Ammon's horn (tissue), 1 donor: ENCODE measurements at regions not wholly inside any gene's neighbourhood (a gene's known extent, or its start where the extent isn't known, plus 50 kb on each side); places are given as distances from the start of the nearest gene placed in this dataset.

ENCODE experiments used
- DNase-seq: peaks from one replicate; pipeline ENCODE4 v3.0.0-alpha.2; 2016; ENCODE audit warnings: low spot score

DNA sequence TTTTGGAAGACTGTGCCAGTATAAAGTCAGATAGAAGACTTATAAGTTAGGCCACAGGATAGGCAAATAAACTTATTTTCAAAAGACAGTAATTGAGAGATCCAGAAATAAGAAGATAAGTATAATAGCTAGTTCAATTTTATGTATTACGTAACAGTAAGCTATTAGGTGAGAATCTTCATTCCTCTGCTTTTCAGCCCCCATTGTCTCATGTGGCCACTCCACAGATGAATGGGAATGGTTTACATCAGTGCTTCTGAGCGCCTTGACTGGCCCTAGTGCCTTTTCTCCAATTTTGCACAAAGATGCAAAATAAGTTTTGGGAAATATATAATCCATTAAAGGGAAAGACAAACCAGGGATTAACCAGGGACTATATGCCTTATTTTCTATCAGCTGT lies 550.5 kb downstream of the MMUT start:
- DNase-seq = no peak

DNA sequence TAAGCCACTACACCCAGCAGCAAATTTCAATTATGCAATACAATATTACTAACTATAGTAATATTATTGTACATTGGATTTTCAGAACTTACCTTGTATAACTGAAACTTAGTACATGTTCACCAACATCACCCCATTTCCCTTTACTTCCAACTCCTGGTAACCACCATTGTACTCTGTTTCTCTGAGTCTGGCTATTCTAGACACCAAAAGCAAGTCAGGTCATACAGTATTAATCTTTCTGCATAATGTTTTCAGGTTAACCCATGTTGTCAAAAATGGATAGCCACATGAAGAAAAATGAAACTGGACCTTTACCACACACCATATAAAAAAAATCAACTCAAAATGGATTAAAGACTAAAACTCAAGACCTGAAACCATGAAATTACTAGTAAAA lies 558.2 kb downstream of the MMUT start:
- DNase-seq = no peak

DNA sequence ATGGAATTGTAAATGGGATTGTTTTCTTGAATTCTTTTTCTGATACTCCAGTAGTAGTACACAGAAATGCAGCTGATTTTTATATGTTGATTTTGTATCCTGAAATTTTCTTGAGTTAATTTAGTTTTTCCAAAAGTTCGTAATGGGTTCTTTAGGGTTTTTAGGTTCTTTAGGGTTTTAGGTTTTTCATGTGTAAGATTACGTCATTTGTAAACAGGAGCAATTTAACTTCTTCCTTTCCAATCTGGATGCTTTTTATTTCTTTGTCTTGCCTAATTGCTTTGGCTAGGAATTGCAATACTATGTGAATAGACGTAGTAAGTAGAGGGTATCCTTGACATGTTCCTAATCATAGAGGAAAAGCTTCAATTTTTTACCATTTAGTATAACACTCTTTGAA lies 568.6 kb downstream of the MMUT start:
- no peak for DNase-seq

DNA sequence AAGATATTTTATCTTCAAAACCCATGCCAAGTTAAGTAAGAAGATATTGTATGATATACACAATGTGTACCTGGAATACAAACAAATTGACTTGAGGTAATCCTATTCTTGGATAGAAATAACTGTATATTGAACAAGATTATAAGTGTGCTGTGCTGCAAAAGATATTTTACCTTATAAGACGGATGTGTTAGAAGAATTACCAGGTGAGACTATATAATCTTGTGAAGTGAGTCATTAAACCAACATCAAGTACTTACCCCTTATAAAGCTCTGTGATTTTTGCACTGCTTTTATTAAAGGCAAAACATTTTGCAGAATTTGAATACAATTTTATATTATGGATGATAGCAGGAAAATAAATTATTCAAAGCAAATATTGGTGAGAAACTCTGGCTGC lies 570.0 kb downstream of the MMUT start:
- DNase-seq = no peak

DNA sequence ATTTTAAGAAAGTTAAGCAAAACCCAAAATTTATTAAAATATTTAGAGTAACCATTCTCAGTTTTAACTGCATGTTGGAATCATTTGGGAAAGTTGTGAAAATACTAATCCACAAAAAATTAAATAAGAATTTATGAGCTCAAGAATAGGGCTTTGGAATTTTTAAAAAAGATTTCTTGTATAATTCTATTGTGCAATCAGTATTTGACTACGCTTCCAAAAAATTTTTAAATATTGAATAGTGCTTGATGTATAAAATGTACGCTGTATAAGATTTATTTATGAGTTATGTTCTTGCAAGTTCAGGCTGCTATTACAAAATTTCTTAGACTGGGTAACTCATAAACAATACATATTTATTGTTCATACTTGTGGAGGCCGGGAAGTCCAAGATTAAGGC lies 571.7 kb downstream of the MMUT start:
- DNase-seq = no peak

DNA sequence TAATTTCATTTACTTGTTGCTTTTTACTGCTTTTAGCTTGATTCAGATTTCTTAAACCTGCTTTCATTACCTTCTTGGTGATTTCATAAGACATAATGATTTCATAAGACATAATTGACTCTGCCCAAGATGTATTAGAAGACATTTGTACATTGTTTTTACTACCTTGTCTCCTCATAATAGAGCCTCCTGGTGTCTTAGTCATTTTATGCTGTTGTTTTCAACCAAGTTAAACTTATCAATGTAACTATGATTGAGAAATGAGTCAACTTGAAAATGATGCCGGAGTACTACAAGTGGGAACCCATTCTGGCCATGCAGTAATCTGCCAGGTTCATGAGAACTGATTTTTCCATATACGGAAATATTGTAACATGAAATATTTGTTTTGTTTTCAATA lies 573.6 kb downstream of the MMUT start:
- DNase-seq = no peak

DNA sequence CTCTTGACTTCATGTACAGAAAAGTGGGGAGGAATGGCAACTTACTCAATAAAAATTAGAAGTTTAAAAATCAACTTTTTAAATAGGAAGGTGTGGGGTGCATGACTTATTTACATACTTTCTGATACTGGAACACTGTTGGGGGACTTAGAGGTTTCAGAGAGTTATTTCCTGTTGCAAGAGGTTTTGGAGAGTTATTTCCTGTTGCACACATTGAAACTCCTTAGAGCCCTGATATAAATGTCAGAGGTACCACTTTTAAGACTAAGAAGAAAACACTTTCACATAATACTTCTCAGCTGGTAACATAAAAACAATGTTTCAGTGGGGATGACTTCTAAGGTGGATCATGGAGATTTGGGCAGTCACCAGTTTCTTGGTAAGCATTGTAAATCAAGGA lies 579.9 kb downstream of the MMUT start:
- DNase-seq = no peak

DNA sequence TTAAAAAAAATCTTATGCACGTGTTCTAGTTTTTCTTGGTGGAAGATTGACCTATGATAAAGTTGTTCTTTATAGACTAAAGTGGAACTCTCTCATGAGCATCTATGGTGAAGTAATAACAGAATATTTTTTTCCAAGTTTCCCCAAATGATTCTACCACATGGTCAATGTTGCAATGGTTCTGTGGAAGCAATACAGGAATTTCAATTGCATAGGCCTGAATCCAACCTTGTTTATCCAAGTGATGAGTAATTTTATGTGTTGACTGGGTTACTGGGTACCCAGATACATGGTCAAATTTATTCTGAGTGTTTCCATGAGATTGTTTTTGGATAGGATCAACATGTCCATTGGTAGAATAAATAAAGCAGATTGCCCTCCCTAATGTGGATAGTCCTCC lies 581.5 kb downstream of the MMUT start:
- DNase-seq = no peak

DNA sequence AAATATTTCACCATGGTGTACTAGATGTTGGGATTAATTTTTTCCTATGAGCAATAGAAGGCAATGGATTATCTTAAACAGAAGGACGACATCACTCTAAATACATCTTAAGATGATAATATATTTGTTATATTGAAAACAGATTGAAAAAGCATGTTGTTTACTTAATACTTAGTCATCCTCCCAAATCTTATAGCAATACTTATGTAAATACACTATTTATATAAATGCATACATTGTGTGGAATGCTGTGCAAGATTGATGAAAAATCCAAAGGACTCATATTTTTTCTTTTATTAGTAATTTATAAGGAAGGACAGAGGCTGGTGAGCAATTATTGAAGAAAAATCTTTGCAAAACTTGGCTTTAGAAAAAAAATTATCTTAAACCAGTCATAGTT lies 593.5 kb downstream of the MMUT start:
- DNase-seq = no peak

DNA sequence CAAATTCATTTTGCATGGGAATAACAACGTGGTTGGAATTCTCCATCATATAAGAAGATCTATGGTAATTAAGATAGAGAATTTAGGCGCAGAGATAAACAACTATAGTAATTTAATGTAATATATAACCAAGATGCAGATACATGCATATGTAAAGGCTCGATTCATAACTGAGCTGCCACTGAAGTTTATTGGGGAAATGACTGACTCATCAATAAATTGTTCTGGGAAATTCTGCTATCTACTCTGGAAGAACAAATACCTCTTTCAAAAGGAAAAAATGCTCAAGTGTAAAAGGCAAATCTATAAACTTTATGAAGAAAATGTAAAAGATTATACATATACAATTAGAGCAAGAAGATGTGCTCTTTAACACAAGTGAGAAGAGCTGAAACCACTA lies 596.4 kb downstream of the MMUT start:
- no peak for DNase-seq

DNA sequence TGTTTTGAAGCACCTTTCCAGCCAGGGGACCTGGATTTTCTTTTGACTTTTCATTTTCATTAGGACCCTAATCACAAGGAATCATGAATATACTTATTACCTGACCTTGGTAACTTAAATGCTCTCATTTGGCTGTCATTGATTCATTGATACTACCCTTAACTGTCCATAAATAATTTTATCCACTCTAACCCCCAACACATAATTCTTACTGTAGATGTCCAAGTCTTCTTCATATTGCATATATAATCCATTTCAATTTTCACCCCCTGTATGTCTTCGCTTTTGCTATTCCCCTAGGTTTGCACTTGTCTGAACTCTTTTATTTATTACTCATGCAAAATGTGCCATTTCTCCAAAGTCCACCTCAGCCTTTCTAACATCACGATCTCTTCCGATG lies 602.9 kb downstream of the MMUT start:
- no peak for DNase-seq

DNA sequence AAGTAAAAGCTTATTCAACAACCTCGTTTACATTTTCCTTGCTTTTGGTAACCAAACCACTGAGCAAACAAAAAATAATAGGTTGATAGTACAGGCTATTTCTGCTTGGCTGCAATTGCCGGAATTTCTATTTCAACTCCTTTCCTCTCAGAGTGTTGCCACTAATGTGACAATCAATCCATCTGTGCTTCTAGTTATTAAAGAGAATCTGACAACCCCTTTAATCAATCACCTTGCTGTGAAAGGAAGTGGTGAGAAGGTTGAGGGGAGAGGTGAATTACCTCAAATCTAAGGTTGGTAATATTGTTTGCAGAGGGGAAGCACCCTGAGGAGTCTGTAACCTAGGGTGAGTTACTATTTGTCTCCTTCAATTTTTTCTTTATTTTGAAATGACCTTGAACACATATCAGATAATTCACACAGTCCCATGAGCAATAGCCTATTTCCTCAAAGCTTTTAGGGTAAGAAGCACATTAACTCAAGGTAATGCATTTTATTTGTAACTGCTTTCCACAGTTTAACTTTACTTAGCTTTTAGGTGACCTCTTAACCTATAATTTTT lies 603.4 kb downstream of the MMUT start:
- DNase-seq = no peak

DNA sequence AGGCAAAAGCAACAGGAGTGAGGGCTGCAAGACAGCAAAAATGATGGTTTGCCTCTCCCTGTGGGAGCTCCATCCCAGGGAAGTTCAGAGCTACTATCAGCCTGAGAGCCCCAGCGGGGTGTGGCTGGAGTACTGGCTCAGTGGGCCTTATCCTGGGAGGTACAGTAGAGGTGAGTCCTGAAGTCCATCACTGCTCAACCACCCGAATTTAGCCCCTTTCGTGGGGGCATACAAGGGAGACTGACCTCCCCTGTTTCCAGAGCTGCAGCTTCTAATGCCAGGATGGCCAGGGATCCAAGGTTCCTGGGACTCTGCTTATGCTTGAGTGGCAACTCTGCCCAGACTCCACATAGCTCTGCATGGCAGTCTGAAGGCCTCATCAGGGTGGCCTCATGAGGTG lies 617.8 kb downstream of the MMUT start:
- DNase-seq = no peak

DNA sequence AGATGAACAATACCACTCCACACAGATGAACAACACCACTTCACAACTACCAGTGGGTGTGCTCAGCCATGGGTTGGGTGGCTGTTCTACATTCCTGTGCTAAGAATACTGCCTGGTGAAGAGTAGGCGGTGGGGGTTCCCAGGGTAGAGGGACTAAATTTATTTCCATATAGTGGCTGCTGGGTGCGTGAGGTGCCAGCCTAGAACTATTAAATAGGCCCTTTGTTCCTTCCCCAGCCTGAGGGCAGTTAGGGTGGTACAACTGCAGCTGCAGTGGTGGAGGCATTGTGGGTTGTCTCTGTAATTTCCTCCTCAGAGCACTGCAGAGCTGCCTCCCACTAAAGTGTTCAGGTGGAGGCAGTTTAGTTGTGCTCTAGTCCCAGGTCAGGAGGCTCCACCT lies 618.4 kb downstream of the MMUT start:
- DNase-seq = no peak

DNA sequence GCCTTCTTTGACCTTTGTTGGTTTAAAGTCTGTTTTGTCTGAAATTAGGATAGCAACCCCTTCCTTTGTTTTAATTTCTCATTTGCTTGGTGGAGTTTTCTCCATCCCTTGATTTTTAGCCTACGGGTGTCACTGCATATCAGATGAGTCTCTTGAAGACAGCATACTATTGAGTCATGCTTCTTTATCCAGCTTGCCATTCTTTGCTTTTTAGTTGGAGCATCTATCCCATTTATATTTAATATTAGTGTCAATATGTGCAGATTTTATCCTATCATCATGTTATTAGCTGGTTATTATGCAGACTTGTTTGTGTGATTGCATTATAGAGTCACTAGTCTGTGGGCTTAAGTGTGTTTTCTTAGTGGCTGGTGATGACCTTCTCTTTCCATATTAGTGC lies 622.2 kb downstream of the MMUT start:
- no peak for DNase-seq

DNA sequence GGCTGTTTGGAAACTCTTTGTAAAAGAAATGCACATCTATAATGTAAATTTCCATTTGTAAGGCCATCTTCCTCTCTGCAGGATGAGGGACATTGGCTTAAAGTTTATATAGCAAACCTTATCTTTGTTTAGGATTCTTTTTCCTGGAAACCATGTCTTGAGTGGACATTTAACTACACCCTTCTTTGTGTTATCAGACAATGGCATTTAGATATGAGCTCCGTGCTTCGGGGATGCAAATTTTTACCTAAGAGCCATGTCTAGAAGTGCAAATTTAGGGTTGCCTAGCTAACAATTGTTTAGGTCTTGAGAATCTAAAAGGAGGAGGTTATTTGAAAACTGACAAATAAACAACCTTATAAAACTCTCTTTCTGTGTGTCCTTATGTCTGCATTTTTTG lies 623.8 kb downstream of the MMUT start:
- no peak for DNase-seq

DNA sequence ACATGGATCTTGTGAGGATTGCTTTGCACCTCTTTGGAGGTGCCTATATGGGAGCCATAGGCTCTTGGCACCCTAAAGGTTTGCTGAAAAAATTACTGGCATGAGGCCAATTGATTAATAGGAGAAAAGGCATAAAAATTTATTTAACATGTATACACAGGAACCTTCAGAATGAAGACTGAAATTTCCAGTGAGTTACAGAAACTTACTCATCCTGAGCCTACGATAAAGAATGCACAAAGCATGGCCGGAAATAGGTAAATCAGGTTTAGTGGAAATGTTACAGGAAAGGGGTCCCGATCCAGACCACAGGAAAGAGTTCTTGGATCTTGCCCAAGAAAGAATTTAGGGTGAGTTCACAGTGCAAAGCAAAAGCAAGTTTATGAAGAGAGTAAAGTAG lies 625.3 kb downstream of the MMUT start:
- DNase-seq = no peak

DNA sequence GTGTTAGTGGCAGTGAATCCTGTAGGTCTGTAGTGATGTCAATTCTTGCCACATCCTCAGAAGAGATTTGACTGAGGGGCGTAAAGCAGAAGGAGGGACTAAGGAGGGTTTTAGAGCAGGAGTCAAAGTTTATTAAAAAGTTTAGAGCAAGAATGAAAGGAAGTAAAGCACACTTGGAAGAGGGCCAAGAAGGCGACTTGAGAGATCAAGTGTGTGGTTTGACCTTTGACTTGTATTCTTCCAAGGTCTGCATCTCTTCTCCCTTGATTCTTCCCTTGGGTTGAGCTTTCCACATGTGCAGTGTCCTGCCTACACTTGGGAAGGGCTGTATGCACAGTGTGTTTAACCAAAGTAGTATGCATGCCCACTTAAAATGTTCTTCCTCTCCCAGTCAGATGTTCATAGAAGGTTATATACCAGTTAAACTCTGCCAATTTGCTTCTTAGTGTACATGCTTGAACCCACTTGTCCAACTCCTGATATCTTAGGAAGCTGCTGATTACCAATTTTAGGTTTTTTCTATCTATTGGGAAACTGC lies 627.6 kb downstream of the MMUT start:
- DNase-seq = no peak

DNA sequence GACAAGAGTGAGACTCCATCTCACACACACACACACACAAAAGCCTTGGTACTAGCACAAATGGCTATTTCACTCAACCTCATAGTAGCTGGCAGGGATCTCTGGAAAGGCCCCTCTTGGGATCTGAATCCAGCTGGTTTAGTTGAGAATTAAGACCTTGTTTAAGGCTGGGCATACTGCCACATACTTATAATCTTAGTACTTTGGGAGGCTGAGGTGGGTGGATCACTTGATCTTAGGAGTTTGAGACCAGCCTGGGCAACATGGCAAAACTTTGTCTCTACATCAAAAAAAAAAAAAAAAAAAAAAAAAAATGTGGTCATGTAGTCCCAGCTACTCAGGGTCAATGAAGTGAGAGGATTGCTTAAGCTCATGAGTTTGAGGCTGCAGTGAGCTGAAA lies 628.3 kb downstream of the MMUT start:
- DNase-seq = no peak

DNA sequence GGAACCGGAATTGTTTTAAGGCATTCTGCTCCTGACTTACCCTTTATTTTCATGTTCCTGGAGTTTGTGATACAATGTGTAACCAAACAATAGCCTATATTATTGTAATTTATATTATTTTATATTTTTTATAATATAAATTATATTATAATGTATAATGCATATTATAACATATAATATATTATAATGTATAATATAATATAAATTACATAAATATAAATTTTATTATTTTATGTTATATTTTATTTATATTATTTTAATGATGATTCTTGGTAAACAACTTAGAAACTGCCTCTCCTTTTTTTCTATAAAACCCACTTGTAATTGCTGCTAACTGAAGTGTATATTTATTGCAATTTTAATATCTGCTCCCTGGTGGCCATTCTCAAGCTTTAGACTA lies 629.1 kb downstream of the MMUT start:
- no peak for DNase-seq

DNA sequence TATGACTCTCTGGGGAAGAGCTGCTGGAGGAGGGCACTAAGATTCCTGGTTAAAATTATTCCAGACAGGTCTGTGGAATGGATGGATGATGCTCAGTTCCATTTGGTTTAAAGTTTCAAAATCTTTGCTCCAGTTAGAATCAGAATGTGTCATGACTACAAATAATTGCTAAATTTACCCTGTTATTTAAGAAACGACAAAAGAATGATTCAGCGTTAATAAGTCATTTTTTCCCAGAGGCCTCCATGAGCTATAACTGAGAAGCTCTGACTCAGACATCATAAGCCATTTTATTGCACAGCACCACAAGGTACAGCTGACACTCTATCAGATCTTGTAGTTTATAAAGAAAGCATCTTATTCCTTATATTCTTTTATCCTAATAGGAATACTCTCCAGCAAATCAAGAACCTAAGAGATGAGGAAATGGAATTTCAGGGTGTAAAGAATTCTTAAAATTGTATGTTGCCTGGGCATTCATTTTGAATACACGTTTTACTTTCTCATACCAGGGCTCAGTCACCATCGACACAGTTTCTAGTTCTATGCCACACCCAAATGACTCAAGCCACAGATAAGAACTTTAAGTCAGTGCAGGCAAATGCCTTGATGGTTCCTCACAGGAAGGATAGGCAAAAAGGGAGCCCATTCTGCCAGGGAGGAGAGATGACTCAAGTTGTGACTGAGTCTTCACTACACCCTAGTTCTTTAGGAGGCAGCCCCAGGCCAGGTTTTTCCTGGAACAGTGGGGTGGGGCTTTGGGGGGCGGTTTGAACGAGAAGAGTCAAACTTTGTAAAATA lies 636.0 kb downstream of the MMUT start:
- DNase-seq = no peak

DNA sequence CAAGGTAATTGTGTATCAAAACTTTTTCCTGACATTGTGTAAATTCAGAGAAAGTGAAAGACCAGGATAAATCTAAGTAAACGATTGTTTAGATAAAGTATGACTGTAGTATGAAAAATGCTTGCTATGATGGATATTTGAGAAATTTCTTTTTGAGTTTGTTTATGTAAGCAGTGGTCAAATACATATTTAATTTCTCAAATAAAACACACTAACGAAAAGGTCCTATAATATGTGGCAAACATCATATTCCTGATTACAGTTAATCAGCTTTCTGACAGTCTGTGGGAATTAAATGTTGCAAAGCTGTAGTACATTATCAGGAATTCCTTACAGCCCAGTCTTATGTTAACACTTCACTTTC lies 636.9 kb downstream of the MMUT start:
- DNase-seq = no peak

DNA sequence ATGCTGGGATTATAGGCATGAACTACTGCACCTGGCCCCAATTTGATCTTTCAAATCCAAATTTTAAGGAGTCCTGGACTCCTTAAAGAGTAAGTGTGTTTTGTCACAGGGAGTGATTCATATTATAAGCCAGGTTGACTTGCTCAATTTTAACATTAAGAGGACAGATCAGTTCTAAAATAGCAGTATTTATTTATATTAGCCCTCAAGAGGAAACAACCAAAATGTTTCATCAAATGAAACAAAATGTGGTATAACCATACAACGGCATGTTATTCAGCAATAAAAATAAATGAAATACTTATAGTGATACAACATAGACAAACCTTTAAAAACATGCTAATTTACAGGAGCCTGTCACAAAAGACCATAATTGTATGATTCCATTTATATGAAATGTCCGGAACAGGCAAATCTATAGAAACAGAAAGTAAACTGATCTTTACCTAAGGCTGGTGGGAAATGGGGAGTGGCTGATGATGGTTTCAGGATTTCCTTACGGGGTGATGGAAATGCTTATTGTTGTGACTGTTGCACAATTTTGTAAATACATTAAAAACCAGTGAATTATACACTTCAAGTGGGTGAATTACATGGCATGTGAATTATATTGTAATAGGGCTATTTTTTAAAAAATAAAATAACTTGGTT lies 637.4 kb downstream of the MMUT start:
- DNase-seq = no peak

DNA sequence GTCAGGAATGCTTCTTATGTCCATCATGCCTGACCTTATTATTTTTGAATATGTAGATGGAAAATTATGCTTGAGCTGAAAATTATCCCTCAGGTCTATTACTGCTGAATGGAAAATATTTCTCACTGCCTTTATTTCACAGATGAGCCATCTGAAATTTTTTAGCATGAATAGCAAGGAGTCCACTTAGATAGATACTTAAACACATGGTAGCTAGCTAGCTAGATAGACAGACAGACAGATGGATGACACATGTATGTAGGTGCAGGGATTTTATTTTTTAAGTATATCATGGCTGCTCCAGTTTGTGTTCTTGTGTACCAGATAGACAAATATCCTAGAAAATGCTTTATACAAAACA lies 645.0 kb downstream of the MMUT start:
- DNase-seq = no peak
